Mesothelial cell of epicardium (in vitro differentiated cells): ENCODE measurements at regions not wholly inside any gene's neighbourhood (a gene's known extent, or its start where the extent isn't known, plus 50 kb on each side); places are given as distances from the start of the nearest gene placed in this dataset.

Experiments
- DNase-seq, 2 experiments: peaks; one replicate each; pipeline ENCODE4 v3.0.0; 2021; ENCODE audit warnings: low spot score in 2 of 2; ENCODE audit not compliant: unreplicated experiment in 2 of 2
- H3K27ac Mint-ChIP-seq: 2 replicates; pipeline ENCODE4 v1.8.0; 2021; ENCODE audit warnings: mixed read lengths
- H3K27me3 Mint-ChIP-seq: 2 replicates; pipeline ENCODE4 v1.8.0; 2021; ENCODE audit warnings: low read depth, mixed read lengths
- H3K36me3 Mint-ChIP-seq: 2 replicates; pipeline ENCODE4 v1.8.0; 2021; ENCODE audit warnings: mixed read lengths
- H3K4me1 Mint-ChIP-seq: 2 replicates; pipeline ENCODE4 v1.8.0; 2021; ENCODE audit warnings: mixed read lengths
- H3K4me3 Mint-ChIP-seq: 2 replicates; pipeline ENCODE4 v1.8.0; 2021; ENCODE audit warnings: mild to moderate bottlenecking, moderate library complexity, mixed read lengths
- H3K9me3 Mint-ChIP-seq: 2 replicates; pipeline ENCODE4 v1.8.0; 2021; ENCODE audit warnings: mixed read lengths
- TF ChIP-seq, protein P1 (sequence below): fragments of 200-600 bp; sonication (generic); IDR thresholded peaks from one replicate; pipeline ENCODE4 v1.5.0; 2021; ENCODE audit warnings: antibody characterized with exemption; ENCODE audit not compliant: unreplicated experiment

DNA sequence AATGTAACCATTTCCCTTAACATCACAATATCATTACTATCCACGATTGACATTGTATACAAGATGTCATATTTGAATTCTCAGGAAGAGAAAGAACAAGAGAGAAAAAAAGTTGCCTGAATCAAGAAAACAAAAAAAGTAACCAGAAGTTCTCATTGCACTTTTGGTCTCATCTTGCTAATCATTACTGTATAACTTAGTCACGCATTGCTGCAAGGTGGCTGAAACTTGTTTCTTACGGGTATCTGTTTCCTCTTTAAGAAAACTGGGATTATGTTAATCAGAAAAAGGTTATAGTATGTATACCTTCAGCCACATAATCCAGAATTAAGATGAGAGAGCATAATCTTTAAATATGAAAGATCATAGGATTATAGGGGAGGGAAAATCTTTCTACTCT, 639.7 kb upstream of the SYT4 start:
- Mint-ChIP-seq H3K4me1 (peaks cover 11% of the 10 kb centered on the region), H3K36me3 (no peaks in the 10 kb centered on the region), H3K4me3 (no peak overlapping the region), H3K27me3 (peaks cover 5% of the 10 kb centered on the region), H3K9me3 (no peaks in the 10 kb centered on the region), H3K27ac (no peak overlapping the region)
- DNase-seq = no peak
- TF ChIP-seq, protein P1, sequence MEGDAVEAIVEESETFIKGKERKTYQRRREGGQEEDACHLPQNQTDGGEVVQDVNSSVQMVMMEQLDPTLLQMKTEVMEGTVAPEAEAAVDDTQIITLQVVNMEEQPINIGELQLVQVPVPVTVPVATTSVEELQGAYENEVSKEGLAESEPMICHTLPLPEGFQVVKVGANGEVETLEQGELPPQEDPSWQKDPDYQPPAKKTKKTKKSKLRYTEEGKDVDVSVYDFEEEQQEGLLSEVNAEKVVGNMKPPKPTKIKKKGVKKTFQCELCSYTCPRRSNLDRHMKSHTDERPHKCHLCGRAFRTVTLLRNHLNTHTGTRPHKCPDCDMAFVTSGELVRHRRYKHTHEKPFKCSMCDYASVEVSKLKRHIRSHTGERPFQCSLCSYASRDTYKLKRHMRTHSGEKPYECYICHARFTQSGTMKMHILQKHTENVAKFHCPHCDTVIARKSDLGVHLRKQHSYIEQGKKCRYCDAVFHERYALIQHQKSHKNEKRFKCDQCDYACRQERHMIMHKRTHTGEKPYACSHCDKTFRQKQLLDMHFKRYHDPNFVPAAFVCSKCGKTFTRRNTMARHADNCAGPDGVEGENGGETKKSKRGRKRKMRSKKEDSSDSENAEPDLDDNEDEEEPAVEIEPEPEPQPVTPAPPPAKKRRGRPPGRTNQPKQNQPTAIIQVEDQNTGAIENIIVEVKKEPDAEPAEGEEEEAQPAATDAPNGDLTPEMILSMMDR = no peak

DNA sequence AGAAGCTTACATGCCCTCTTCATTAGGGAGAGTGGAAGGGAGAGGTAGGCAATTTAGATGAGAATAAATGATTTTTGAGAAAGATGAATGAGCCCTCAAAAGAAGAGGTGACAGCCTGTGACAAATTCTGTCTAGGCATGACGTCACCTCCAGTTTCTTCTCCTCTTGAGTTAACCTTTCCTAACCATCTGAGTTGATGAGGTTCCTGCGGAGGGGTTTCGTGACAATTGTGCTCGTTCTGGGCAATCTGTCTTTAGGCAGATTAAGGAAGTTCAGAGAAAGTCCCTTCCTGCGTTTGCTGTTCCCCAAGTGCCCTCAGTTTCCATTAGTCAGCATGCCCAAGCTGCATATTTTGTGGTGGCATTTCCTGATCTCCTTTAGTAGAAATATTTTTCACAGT, 640.2 kb upstream of the SYT4 start:
- Mint-ChIP-seq H3K36me3 (no peaks in the 10 kb centered on the region), H3K27me3 (peaks cover 2% of the 10 kb centered on the region), H3K27ac (no peak overlapping the region), H3K9me3 (no peaks in the 10 kb centered on the region), H3K4me3 (no peak overlapping the region), H3K4me1 (peaks cover 10% of the 10 kb centered on the region)
- TF ChIP-seq, protein P1 = no peak
- no peak for DNase-seq

DNA sequence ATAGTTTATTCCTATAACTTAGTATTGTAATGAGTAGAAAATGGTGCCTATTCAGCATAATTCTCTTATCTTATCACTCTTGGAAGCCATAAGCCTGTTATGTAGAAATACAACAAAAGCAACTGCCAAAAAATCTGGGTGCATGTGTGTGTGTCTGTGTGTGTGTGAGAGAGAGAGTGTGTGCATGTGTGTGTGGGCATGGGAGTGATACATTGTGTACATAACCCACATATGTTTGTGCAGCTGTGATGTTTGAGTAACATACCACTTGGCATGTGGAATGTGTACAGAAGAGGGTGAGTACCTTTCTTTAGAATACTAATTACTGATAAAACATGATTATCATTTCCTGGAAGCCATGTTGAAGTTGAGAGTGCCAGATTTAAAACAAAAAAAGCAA, 642.3 kb upstream of the SYT4 start:
- Mint-ChIP-seq H3K9me3 (no peaks in the 10 kb centered on the region), H3K27ac (peak overlapping the region; percentile 6)

DNA sequence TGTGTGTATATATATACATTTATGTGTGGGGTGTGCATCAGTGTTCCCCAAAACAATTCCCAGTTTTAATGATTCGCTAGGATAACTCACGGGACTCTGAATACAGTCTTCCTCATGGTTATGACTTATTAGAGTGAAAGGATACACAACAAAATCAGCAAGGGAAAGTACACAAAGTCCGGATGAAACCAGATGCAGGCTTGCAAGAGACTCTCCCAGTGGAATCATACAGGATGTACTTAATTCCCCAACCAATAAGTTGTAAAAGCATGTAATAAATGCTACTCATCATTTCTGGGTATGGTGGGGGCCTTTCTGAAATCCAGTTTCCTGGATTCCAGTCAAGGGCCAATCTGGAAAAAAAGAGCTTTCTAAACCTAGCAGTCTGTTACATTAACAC, 654.1 kb upstream of the SYT4 start:
- peaks cover 13% of the 10 kb centered on the region for H3K4me1 Mint-ChIP-seq
- TF ChIP-seq, protein P1 = no peak

More for the DNA sequence above, 642.3 kb upstream of the SYT4 start:
- TF ChIP-seq, protein P1 = no peak
- H3K27me3 Mint-ChIP-seq = peaks cover 2% of the 10 kb centered on the region
- H3K36me3 Mint-ChIP-seq = no peaks in the 10 kb centered on the region
- peaks cover 7% of the 10 kb centered on the region for H3K4me1 Mint-ChIP-seq
- H3K4me3 Mint-ChIP-seq = no peak overlapping the region
- DNase-seq = no peak

DNA sequence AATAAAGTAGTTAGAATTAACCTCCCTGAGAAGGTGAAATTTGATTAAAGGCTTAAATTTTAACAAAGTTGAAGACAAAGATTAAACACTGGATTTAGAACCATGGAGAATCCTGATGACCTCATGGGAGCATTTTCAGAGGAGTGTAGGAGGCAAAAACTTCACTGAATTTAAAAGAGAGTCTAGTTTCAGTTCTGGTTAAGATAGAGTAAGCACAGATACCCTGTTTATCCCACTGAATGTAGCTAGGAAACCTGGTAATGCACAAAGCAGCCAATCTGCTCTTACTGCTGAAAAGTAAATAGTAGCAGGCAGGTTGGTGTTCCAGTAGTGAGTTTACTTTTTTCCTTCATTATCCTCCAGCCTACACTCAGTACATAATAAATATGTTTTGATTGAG, 654.9 kb upstream of the SYT4 start:
- peaks cover 13% of the 10 kb centered on the region for H3K4me1 Mint-ChIP-seq
- no peaks in the 10 kb centered on the region for H3K36me3 Mint-ChIP-seq
- TF ChIP-seq, protein P1 = no peak
- no peak overlapping the region for H3K4me3 Mint-ChIP-seq
- no peaks in the 10 kb centered on the region for H3K9me3 Mint-ChIP-seq
- H3K27me3 Mint-ChIP-seq = no peaks in the 10 kb centered on the region
- no peak overlapping the region for H3K27ac Mint-ChIP-seq
- no peak for DNase-seq

More for the DNA sequence above, 654.1 kb upstream of the SYT4 start:
- Mint-ChIP-seq H3K36me3 (no peaks in the 10 kb centered on the region), H3K27ac (no peak overlapping the region), H3K9me3 (no peaks in the 10 kb centered on the region), H3K4me3 (no peak overlapping the region), H3K27me3 (no peaks in the 10 kb centered on the region)
- no peak for DNase-seq

DNA sequence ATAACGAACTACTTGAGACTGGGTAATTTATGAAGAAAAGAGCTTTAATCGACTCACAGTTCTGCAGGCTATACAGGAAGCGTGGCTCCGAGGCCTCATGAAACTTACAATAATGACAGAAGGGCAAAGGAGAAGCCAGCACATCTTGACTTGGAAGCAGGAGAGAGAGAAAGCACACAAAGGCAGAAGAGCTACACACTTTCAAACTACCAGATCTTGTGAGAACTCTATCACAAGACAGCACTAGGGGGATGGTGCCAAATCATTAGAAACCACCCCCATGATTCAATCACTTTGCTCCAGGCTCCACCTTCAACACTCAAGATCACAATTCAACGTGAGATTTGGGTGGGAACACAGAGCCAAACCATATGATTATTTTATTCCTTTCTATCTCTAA, 655.9 kb upstream of the SYT4 start:
- Mint-ChIP-seq H3K9me3 (no peaks in the 10 kb centered on the region), H3K4me3 (no peak overlapping the region), H3K27ac (no peak overlapping the region), H3K4me1 (peaks cover 13% of the 10 kb centered on the region), H3K27me3 (no peaks in the 10 kb centered on the region), H3K36me3 (no peaks in the 10 kb centered on the region)
- TF ChIP-seq, protein P1 = no peak
- DNase-seq = no peak
